Hematopoietic multipotent progenitor cell treated with erythropoietin and hydrocortisone succinate and interleukin-3 and kit ligand, for 4 days (in vitro differentiated cells): ENCODE measurements at regions not wholly inside any gene's neighbourhood (a gene's known extent, or its start where the extent isn't known, plus 50 kb on each side); places are given as distances from the start of the nearest gene placed in this dataset.

Experiments
- DNase-seq: peaks from one replicate; pipeline ENCODE4 v3.0.0-alpha.2; 2015

DNA sequence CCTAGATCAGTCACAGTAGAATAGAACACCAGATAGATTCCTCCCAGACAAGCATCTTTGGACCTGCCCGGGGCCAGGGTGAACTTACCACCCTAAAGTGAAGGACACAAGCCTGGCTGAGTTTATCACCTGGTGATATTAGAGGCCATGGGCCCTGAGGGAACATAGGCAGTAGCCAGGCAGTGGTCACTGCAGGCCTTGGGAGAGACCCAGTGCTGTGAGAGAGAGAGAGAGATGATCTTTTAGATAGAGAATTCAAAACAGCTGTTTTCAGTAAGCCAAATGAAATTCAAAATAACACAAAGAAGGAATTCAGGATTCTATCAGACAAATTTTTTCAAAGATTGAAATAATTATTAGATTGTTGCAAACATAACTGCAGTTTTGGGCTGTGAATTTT lies 1679.9 kb downstream of the EFNB2 start:
- DNase-seq, result no peak

DNA sequence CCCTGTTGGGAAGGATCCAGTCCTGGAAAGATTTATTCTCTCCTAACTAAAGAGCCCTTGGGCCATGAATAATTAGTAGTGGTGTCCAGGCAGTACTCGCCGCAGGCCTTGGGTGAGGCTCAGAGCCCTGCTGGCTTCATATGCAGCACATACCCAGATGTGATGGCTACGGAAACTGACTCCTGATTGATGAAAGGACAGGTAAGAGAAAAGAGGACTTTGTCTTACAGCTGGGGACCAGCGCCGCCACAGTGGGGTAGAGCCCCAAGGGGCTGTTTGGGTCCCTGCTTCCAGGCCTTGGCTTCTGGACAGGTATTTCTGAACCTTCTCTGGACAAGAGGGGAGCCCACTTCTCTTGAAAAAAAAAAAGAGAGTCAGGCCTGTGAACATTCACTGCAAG lies 1680.8 kb downstream of the EFNB2 start:
- no peak for DNase-seq

DNA sequence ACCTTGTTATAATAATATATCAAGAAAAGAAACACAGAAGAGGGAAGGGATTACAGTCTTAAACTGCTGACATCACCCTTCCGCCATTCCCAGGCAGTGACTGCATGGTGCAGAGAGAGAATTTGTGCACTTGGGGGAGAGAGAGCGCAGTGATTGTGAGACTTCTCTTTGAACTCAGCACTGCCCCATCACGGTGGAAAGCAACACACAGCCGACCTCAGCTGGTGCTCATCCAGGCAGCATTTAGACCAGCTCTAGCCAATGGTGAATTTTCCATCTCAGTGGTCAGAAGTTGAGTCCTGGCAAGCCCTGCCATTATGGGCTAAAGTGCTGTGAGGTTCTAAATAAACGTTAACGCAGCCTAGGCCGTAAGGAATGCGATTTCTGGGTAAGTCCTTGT lies 1681.5 kb downstream of the EFNB2 start:
- DNase-seq, result no peak

DNA sequence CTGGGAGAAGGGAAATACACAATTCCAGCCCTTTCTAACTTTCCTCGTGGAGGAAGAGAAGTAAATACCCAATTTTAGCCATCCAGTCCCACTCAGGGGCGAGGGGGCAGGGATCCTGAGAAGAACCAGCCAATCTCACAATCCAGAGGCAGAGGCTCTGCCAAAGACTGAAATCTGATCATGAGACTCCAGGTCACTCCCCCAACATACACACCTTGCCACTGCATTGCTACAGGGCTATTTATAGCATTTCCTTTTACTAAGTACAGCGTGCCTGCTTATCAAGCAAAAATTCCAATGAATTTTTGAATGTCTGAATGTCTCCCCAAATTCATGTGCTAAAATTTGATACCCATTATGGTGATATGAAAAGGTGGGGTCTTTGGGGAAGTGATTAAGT lies 1687.5 kb downstream of the EFNB2 start:
- no peak for DNase-seq

DNA sequence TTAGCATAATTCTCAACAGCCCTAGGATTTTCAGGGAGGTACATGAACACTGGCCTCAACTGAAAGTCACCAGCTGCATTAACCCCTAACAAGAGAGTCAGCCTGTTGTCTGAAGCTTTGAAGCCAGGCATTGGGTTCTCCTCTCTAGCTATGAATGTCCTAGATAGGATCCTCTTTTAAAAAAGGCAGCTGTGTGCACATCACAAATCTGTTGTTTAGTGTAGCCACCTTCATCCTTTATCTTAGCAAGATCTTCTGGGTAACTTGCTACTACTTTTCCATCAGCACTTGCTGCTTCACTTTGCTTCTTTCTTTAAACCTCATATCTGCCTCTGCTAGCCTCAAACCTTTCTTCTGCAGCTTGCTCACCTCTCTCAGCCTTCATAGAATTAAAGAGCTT lies 1692.1 kb downstream of the EFNB2 start:
- no peak for DNase-seq

DNA sequence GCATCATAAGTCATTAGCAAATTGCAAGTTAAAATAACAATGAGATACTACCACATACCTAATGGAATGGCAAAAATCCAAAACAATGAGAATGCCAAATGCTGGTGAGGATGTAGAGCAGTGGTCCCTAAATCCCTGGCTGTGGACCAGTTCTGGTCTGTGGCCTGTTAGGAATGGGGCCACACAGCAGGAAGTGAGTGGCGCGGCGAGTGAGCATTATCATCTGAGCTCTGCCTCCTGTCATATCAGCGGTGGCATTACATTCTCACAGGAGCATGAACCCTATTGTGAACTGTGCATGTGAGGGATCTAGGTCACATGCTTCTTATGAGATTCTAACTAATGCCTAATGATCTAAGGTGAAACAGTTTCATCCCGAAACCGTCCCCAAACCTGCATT lies 1694.4 kb downstream of the EFNB2 start:
- no peak for DNase-seq

DNA sequence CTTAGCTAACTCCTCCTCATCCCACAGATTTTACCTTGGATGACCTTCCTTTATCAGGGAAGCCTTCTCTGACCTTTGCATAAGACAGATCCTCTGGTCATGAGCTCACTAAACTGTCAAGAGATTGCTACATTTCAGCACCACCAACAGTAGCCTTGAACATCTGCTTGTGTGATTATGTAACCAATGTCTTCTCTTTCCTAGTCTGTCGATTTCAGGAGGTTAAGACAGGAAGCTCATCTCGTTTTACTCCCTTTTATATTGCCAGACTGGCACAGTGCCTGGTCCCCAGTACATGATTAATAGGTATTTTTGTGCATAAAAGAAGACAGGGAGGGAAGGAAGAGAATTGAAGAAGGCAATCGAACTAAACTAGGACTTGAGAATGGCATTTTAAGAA lies 1697.7 kb downstream of the EFNB2 start:
- DNase-seq, result peak; percentile 72

DNA sequence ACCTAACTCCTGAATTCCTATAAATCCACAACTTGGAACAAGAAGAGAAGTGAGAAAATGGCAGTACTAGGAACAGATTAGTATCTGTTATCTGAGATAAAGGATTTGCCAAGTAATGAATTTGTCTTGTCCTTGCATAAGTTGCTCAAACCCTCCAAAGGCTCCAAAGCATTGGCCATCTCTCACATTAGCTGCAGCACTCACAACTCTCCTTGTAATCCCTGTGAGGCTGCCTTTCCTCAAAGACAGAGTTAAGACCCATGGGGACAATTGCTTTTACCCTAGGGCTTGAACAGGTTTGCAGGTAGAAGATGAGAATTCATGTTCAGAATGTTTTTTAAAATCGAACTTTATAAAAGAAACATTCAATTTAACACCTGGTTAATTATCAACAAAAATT lies 1702.2 kb downstream of the EFNB2 start:
- peak; percentile 2 for DNase-seq

DNA sequence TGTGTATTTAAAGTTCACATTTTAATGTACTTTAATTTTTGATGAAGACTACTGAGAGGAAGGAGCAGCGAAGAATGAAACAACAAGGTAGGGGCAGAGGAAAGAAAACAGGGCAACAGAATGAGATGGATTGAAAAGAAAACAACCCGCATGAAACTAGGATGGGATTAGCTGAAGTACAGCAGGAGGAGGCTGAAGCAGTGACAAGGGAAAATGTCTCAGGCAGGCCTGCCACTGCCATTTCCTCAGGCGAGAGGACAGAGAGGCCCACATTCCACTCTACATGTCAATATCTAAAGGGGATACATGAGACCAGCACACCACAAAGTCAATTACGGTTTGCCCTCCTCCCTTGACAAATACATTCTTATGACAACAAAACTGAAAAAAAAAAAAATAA lies 1703.2 kb downstream of the EFNB2 start:
- no peak for DNase-seq

DNA sequence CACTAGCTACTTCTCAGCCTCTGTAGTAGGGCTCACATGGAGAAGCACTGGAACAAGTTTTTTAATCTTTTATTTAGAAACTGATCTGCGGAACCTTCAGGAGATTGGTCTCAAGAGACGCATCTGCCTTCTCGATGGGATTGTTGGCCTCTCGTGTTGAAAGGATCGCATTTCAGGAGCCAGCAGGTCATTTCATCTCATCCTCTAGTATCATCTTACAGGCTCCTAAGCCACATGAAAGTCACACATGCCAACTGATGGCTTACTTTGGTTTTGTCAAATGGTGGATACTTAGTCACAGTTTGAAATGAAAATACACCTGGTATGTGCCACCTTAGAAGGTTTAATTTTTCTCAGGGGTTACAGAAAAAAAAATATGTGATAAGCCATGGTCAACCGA lies 1703.6 kb downstream of the EFNB2 start:
- DNase-seq, result no peak

DNA sequence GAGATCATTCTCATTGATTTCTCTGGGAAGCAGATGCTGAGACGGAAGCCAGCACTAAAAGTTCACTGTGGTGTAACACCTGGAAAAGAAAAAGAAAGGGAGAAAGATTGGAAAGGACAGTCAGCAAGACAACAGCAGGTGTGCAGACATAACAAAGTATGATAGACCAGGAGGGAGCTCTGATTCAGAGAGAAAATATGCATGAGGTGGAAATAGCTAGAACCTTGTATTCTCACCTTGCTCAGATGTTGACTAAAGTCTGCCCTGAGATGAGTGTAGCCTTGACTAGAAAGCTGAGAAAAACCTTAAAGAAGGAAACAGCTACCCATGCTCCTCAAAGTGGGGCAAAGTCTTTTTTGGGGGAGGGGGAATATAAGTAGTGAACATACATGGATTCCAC lies 1711.8 kb downstream of the EFNB2 start:
- no peak for DNase-seq

DNA sequence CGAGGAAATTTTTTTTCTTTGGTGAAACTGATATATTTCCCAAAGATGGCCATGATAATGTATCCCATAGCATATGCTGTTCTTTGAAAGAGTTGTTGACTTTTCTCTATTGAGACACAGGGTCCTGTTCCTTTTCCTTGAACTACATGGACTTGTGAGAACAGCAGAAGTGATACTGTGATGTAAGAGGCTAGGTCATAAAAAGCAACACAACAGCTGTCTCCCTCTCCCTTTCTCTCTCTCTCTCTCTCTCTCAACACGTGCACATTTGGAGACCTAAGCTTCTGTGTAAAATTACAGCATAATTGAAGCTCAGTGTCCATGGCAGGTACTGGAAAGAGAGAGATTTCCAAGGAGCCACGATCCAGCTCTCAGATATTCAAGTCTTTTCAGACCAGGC lies 1712.4 kb downstream of the EFNB2 start:
- DNase-seq, result no peak

DNA sequence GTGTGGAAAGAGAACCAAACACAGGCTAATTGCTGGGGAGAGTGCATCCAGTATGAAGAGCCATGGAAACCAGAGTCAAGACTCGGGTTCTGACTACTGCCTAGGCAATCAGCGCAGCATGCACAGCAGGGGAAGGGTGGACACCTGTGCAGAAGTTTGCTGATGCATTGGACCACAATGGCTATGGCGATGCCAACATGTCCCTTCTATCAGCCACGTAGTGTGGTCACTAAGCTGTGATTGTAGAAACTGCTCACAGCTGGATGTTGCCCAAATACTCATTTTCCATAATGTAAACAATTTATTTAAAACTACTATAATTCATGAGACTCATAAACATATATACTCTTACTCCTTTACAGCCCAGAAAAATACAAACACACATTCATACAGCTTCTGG lies 1718.2 kb downstream of the EFNB2 start:
- no peak for DNase-seq

DNA sequence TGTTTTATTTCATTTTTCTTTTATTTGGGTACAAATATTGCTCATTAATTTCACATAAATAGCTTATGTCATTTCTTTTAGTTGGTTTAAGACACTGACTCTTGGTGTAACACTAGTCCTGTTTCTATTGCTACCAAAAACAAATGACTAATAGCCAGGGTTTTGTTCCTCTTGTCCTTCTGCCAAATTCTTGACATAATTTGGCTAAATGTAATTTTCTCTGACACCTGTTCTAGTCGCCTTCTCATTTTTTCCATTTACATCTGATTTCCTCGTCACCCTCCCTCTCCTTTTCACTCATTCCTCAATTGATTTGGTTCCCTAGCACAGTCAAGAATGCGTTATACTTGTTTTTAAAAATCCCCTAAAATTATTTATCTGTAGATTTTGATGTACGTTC lies 1718.7 kb downstream of the EFNB2 start:
- no peak for DNase-seq

DNA sequence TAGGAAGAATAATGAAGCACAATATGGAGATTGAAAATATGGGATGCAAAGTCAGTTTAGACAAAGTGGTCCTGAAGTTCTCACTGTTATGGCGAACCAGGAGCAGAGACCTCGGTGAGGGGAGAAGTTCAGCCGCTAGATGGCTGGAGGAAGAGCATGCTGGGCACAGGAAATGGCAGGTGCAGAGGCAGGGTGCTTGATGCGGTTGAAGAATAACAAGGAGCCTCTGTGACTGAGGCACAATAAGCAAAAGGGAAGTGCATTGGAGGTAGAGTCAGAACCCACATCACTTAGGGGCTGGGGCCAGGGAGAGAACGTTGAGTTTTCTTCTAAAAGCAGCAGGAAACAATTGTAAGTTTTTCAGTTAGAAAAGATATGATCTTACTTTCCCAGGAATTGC lies 1725.2 kb downstream of the EFNB2 start:
- peak; percentile 1 for DNase-seq

DNA sequence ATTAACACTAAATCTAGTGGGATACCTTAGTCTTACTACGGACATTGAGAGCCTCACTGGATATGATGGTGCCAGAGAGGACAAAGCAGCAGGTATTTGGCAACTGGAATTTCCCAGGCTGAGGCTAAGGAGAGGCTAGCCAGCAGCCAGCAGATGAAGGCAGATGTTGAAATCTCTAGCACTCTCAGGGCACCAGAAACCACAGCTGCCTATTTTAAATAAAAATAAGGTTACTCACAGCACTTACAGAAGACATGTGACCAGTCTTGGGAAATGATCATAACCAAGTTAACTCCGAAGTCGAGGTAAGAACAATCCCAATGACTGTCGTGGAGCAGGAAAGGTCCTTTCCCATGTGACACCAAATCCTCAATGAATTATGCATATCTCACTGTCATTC lies 1726.0 kb downstream of the EFNB2 start:
- peak; percentile 23 for DNase-seq

DNA sequence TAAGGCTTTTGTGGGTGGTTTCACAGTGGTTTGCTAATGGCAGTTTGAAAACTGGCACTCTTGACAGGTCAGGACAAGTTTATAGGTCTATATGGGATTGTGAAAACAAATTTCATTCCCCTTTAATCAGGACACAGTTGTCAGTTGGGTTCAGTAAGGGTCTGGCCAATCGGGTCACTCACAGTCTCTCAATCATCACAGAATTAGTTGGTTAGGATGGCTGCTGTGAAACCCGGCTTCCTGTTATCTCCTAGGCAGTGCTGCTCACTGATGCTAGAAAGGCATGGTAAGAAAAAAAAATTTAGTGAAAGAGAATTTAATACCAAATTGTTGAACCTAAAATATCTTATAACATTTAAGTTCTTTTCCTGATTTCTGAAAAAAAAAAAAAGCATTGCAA lies 1730.1 kb downstream of the EFNB2 start:
- DNase-seq, result no peak

DNA sequence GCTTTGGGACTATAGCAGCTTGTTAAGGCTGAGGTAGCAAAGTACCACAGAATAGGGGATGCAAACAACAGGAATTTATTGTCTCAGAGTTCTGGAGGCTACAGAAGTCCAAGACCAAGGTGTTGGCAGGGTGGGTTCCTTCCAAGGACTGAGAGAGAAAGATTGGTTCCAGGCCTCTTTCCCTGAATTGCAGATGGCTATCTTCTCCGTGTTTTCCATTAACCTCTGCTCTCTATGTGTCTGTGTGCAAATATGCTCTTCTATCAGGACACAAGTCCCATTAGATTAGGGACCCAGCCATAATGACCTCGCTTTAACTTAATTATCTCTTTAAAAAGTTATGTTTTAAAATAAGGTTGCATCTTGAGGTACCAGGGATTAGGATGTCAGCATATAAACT lies 1732.9 kb upstream of the SLC10A2 start:
- no peak for DNase-seq

DNA sequence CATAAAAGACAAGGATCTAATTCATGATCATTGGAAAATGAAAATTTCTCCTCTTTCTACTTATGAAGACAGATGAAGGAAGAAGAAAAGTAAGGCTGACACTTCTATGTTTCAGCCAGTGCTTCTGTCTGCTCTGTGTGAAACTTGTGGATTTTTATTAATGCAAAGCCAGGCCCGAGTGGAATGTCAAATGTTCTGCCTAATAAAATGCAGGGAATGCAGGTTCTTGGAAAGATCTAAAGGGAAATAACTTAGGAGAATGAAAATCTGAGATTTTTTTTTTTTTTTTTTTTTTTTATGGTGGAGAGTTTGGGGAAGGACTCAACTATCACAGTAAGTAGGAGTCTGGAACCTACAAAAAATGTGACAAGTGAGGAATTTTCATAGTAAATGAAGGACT lies 1732.3 kb upstream of the SLC10A2 start:
- DNase-seq, result no peak

DNA sequence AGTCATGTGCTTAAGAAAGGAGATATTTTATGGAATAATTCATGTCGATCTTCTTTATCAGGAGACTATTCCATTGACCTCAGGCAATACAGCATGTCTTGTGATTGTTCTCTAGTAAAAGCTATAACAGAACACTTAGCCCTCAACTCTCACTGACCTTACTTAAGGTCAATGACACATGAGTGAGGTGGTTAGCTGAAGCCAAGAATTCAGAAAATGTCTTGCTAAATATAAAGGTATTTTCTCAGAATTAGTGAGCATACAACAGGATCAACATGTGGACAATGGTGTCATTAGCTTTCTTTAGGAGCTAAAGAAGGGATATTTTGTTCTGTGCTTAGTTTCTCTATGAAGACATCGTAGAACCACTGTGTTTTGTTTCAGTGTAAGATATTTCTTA lies 1730.4 kb upstream of the SLC10A2 start:
- DNase-seq, result no peak

DNA sequence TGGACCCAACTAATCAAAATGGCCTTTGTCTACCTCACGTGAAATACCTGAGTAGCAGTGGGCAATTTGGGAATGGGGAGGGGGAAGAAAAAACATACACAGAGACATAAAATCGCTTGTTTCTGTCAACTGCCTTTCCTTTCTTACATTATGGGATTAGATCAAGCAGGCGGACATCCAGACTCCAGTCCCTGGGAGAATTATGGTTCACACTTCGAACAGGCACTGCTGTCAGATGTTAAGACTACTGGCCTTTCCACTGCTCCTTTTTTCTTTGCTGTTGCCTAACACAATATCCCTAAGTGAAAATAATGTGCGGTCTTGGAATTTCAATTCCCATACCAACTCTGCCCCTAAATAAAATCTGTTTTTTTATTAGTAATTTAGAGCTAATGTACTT lies 1719.7 kb upstream of the SLC10A2 start:
- no peak for DNase-seq

DNA sequence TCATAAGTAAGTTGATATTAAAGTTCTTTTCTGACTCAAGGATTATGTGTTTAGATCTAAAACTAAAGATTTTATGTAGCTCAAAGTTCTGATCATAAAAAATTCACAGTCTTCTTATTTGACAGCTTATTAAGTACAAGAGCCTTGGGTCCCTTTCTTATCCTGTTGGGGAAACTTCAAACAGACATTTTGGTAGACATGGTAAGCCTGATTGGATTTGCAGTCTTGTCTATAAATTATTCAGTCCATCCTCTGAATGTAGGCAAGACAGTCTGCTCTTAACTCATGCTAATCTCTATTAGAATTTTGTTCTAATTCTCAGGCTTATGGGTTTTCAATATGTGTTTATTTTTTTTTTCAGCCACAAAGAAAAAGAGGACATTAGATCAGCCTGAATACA lies 1718.7 kb upstream of the SLC10A2 start:
- no peak for DNase-seq

DNA sequence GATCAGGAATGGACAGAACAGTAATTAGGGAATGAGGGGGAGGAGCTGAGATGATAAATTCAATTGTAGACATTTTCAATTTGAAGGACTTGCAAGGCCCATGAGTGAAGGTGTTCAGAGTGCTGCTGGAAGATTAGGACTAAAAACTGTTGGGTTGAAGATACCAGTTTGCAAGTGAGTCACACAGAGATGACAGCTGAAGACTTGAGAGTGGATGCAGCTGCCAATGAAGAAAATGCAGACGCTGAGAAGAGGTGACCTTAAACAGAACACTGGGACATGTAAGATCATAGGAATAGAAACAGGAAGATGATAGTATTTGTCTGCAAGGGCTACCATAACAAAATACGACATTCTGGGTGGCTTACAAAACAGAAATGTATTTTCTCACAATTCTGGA lies 1716.5 kb upstream of the SLC10A2 start:
- no peak for DNase-seq

DNA sequence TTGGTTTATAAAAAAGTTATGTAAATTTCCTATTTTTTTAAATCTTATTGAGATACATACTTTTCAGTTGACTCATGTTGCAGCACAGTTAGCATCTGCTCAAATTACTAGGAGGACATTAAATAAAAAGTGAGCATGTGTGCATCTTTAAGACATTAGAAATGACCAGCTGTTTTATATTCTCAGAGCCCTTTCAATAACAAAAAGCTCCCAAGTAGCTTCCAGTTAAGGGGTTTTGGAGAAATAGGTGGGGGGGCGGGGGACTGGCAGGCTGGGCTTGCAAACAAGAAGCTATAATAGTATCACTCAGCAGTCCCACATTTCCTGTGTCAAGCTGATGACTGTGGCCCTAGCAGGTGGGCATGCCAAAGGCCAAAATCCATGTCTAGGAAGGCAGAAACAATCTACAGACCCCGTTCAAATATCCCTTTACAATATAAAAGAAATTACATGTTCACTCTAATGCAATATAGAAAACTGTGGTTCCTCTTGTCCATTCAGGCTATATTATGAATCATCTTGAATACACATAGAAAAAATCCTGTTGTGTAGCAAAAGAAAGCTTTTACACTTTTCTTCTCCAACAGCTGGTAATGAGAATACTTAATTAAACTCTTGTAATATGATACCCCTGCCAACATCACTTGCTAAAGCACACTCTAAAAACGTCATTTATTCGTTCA lies 1713.2 kb upstream of the SLC10A2 start:
- no peak for DNase-seq

DNA sequence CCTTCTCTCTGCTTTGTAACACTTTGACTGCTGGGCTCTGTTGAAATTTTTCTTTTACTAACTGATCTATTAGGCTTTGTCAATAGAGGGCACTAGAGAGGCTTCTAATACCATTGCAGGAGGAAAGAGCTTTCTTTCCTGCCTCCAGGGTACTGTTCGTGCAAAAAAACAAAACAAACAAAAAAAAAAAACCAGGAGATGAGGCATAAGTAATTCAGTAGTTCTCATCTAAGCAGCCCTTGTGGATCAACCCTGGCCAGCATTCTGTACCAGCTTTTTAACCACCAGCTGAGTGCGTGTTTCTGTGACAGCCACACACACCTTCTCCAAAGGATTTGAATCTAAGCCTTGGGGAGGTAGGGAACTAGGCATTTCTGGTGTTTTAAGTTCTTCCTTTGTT lies 1707.6 kb upstream of the SLC10A2 start:
- DNase-seq, result peak; percentile 77

DNA sequence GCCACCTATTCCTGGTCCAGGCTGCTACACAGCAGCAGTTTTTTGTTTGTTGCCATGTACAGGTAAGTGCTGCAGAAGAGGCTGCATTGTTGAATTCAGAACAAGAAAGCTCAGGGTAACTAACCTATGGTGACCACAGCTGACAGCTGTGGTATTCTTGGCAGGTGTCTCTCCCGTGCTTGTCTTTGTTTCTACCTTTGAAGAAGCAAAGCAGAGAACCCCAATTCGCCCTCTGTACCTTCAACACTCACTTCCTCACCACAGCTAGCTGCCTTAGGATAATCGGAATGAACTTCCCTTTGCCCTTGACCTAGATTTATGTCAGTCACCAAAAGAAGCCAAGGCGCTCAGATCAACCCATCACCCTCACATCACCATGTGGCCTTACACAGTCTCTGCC lies 1703.3 kb upstream of the SLC10A2 start:
- no peak for DNase-seq
